ENCODE measurements at regions not wholly inside any gene's neighbourhood (a gene's known extent, or its start where the extent isn't known, plus 50 kb on each side); places are given as distances from the start of the nearest gene placed in this dataset.

- TF ChIP-seq POLR2AphosphoS5 (IDR thresholded peaks at IDR 0.05; ENCODE audit: insufficient read depth, low read depth, low read length) (no peak), JUN (IDR thresholded peaks at IDR 0.05; ENCODE audit: borderline replicate concordance, insufficient read depth, insufficient read length, low read depth) (no peak), EZH2 (IDR thresholded peaks at IDR 0.05; ENCODE audit: borderline replicate concordance, low read depth, low read length, severe bottlenecking) (no peak), FOS (IDR thresholded peaks at IDR 0.05; ENCODE audit: borderline replicate concordance, insufficient read depth, low read length) (no peak), MAX (IDR thresholded peaks at IDR 0.05; ENCODE audit: insufficient read depth, insufficient read length) (no peak), GATA2 (IDR thresholded peaks at IDR 0.05; ENCODE audit: insufficient read depth, insufficient read length, low read depth, low read length) (no peak), POLR2A (IDR thresholded peaks at IDR 0.05; ENCODE audit: low read depth, low read length) (no peak), MYC (IDR thresholded peaks at IDR 0.05; ENCODE audit: low read depth, low read length) (no peak)
- TF ChIP-seq, protein P1, sequence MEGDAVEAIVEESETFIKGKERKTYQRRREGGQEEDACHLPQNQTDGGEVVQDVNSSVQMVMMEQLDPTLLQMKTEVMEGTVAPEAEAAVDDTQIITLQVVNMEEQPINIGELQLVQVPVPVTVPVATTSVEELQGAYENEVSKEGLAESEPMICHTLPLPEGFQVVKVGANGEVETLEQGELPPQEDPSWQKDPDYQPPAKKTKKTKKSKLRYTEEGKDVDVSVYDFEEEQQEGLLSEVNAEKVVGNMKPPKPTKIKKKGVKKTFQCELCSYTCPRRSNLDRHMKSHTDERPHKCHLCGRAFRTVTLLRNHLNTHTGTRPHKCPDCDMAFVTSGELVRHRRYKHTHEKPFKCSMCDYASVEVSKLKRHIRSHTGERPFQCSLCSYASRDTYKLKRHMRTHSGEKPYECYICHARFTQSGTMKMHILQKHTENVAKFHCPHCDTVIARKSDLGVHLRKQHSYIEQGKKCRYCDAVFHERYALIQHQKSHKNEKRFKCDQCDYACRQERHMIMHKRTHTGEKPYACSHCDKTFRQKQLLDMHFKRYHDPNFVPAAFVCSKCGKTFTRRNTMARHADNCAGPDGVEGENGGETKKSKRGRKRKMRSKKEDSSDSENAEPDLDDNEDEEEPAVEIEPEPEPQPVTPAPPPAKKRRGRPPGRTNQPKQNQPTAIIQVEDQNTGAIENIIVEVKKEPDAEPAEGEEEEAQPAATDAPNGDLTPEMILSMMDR (IDR thresholded peaks at IDR 0.05; ENCODE audit: extremely low read depth in 1 of 2, insufficient read depth in 1 of 2, low read depth in 1 of 2, low read length in 2 of 2), result no peak
- Histone ChIP-seq H3K9me1 (replicated peaks; ENCODE audit: control insufficient read depth, extremely low read depth, insufficient read depth, low read length) (no peaks in the 10 kb centered on the region), H3K9ac (replicated peaks; ENCODE audit: extremely low read depth, insufficient read depth, low read length) (no peak overlapping the region), H3K27ac (ENCODE audit: insufficient read depth, low read depth, low read length) (no peak overlapping the region), H3K27me3 (ENCODE audit: control insufficient read depth in 2 of 2, insufficient read depth in 2 of 2, low read length in 2 of 2) (peaks cover 0 to 2% of the 10 kb centered on the region in 2 experiments), H3K4me3 (replicated peaks in 1 of 3; ENCODE audit: insufficient read depth in 1 of 3, low read depth in 1 of 3, low read length in 3 of 3) (no peak overlapping the region), H4K20me1 (replicated peaks; ENCODE audit: control insufficient read depth, extremely low read depth, insufficient read depth, low read length) (no peaks in the 10 kb centered on the region), H3K4me2 (ENCODE audit: insufficient read depth, low read length) (no peak overlapping the region), H3K9me3 (replicated peaks; ENCODE audit: control insufficient read depth, insufficient read depth, low read length) (no peaks in the 10 kb centered on the region), H3K79me2 (ENCODE audit: control insufficient read depth, insufficient read depth, low read length) (no peaks in the 10 kb centered on the region), H3K36me3 (ENCODE audit: control insufficient read depth in 2 of 2, extremely low read depth in 1 of 2, insufficient read depth in 2 of 2, low read length in 2 of 2) (no peaks in the 10 kb centered on the region), H2AFZ (ENCODE audit: low read depth, low read length) (no peak overlapping the region), H3K4me1 (ENCODE audit: control insufficient read depth, extremely low read depth, insufficient read depth, low read length) (no peaks in the 10 kb centered on the region)
- FAIRE-seq (no peak), DNase-seq (ENCODE audit: low read depth, low spot score) (no peak)
- BruUV-seq (replicated peaks), result no TSS peak
- intact Hi-C loops (cut with micrococcal nuclease) (no loop called here), dilution Hi-C loops (cut with MboI; ENCODE audit: extremely low pct_ligation_motif_present, low sequenced_read_pairs) (no loop called here)
- POLR2A ChIA-PET, result no interaction called here
- CTCF ChIA-PET, result no interaction called here
These were observed 84.4 kb upstream of the PHOX2B start for GRCh38 chr4:41832961-41833360.
